Stimulated activated CD4-positive, alpha-beta T cell treated with anti-CD3 and anti-CD28 coated beads, Interleukin-15, amount 100 ng/mL, for 1 hour (primary cell): ENCODE measurements at regions not wholly inside any gene's neighbourhood (a gene's known extent, or its start where the extent isn't known, plus 50 kb on each side); places are given as distances from the start of the nearest gene placed in this dataset.

ENCODE experiments used
- DNase-seq, 2 donors: peaks; one replicate each; pipeline ENCODE4 v3.0.0-alpha.2; 2020; ENCODE audit warnings: low read depth in 1 of 2, low spot score in 1 of 2

DNA sequence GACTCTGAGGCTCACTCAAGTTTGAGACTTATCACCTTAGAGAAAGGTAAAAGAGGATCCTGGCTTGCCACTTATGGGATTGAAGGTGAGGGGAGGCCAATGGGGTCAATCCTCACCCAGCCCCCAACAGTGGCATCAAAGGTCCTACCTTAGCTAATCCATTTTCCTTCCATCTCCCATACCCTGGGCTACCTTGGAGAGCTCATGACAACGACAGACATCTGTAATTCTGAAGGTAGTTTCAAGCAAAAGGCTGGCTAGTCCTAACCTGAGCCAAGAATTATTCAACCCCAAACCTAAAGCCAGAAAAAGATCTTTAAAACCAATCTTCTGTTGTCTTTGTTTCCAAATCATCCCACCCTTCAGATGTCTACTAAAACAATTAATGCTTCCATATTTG lies 179.2 kb upstream of the GHITM start:
- DNase-seq = no peak

DNA sequence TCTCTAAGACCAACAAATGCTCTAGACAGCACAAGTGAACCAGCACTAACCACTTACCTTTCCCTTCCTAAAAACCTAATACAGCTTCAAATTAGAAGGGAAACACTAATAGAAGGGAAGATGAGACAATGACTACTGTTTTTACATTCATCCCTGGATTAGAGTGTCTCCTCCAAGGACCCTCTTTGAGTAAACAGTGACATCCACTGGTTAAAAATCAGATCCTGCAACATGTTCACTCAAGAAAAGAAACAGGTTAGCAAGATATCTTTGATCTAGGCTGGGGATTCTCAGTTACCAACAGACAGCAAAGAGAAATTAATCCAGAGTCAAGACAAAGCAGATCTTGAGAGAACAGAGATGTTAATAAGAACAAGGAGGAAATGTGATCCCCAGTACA lies 177.7 kb upstream of the GHITM start:
- DNase-seq = no peak

DNA sequence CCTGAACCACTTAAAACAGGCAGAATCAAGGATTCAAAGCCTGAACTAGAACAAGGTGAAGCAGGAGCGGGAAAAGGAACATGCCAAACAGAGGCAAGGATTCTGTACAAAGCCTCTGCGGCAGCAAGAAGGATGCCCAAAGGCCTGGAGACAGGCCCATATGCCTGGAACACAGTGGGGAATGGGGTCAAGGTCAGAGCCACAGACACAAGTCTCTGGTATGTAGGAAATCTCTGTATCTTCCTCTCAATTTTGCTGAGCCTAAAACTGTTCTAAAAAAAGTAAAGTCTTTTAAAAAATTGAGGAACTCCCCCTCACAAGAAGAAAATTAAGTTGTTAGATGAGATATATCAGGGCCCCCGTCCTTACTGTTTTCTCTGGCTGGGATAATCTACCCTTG lies 175.9 kb upstream of the GHITM start:
- no peak for DNase-seq

DNA sequence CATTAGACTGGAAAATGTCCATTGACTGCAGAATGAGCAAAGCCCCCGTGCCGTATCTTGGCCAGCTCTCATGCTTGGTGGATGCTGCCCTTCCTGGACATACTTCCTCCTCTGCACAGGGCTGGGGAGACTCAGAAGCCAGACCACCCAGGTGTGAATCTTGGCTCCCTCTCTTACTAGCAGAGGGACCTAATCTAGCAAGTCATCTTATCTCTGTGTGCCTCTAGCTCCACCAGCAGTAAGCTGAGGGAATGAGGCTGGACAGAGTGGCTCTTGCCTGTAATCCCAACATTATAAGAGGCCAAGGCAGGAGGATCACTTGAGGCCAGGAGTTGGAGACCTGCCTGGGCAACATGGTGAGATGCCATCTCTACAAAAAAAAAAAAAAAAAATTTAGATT lies 173.8 kb upstream of the GHITM start:
- DNase-seq = no peak

DNA sequence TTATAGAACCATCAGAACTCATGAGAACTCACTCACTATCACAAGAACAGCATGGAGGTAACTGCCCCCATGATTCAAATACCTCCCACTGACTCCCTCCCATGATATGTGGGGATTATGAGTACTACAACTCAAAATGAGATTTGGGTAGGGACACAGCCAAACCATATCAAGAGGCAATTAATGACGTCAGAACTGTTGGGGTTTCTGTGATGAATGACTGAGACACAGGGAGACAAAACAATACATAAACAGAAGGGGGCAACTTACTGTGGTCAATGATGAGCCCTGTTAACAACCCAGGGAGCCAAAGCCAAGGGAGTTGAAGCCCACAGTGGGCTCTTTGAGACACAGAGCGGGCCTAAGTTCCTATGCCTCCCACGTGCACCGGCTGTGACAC lies 171.3 kb upstream of the GHITM start:
- DNase-seq = no peak

DNA sequence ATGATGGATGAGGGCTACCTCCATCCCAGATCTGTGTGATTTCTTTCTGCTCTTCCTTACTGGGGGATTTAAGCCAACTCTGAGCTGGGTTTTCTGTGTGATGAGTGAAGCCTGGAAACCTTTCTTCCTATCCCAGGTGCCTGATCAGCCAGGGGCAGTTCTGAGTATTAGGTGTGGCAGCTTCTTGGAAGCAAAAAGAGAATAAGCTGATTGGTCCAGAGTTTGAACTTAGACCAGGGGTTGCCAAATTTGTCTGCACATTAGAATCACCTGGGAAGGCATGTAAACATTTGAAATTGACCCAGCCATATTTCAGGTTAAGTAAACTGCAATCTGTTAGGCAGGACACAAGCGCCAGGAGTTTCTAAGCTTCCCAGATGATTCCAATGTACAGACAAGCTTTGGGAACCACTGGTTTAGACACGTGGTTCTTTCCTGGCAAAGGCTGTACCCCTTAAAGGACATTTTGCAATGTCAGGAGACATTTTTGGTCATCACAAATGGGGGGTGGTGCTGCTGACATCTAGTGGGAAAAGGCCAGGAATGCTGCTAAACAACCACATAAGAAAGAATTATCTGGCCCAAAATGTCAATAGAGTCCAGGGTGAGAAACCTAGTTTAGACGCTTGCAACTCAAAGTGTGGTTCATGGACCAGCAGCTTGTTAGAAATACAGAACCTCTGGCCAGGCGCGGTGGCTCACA lies 160.5 kb upstream of the GHITM start:
- DNase-seq = no peak

DNA sequence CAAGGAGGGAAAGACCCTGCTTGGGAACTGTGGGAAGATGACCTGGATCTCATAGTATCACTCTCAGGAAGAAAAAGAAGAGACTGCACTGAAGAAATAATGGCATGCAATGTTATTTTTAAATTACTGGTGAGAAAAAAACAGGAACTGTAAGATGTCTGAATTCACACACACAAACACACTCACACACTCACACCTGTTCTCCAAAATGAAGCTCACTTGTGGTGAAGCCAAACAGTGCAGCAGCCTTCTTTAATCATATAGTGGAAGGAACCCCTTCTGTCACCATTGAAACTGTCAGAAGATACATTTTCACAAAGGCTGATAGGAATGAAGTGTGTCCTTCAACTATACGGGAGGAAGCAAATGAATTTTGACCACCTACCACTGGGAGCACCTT lies 156.5 kb upstream of the GHITM start:
- DNase-seq = no peak

DNA sequence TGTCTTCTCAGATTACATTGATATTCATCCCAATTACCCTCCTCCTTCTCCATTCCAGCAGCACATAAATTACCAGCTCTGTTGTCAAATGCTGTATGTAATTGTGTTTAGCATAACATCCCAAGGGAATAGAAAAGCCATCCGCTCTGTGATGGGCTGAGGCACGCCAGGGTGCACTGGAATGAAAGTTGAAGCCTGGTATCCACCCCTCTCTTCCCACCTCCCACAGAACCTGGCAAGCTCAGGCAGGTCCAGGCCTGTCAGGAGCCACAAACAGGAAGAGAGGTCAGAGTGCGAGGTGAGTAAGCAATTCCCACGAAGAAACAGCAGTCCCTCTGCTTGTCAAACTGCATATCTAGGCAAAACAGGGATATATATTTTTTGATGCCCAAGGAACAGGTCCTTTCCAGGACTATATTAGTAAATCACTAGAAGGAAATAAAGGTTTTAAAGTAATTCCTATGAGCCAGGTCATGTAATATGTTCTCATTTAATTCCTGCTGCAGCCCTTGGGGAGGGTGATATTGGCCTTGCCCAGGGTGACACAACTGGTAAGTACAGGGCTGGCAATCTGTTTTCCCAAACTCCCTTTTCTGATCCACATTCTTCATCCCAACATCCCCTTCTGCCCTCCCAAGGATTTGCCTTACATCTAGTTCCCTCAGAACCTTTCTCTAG lies 155.6 kb upstream of the GHITM start:
- no peak for DNase-seq

DNA sequence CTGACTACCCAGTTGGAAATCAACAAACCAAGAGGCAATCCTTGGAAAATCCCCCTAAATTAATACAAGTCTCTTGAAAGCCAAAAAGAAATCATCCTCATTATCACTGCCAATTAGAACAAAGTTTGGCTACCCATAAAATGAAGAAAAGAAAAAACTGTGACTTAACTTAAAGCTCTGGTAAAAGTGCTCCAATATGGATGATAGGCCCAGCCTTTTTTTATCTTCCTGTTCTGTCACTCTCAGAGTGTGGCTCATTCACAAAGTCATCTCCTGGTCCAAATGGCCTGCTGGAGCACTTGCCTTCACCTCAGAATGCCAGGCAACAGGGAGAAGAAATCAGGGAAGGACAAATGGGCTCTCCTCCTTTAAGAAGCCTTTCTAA lies 155.1 kb upstream of the GHITM start:
- no peak for DNase-seq

DNA sequence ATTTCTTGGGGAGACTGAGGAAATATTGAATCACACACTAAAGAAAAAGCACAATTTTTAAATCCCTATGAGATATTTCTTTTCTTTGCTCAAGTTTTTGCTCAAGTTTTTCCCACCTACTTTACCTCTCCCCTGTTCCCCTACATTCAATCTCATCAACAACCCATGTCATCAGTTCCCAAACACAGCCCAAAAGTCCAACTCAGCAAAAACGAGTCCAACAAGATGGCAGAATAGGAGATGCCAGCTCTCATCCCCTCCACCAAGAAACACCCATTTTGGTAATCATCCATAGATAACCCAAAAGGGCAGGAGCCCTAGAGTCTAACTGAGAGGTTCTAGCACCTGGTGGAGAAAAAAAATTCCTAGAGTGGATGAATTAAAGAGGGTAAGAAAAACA lies 152.5 kb upstream of the GHITM start:
- DNase-seq = no peak

DNA sequence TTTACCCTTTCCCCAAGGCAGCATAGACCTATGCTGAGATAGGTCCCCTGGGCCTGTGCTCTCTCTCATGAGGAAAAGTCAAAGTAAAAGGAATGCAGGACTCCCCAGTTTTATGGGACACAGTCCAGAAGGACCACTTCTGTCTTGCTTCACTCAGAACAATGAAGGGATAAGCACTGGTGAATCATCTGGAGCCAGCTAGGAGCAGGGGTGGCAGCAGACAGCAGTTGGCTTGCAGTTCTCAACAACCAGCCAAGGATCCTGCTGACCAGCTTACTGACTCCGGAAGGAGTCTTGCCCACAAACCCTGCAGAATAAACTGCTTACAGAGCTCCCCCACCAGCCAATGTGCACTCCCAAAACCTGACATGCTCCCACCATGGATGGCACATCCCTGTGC lies 152.1 kb upstream of the GHITM start:
- no peak for DNase-seq

DNA sequence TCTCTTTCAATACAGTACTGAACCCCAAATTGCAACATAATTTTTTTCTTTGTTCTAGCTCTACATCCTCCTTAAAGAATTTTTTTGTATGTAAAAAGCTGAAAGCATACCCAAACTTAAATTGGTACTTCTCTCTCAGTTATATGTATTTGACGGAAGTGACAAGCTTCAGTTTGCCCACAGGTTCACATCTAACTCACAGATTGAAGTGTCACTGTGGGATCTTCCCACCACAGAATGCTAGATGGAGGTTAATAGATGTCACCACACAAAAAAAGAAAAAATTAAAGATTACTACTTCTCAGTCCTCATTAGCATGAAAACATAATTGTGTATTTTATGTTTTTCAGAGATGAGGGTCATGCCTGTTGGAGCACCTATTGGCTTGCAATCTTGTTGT lies 150.9 kb upstream of the GHITM start:
- no peak for DNase-seq

DNA sequence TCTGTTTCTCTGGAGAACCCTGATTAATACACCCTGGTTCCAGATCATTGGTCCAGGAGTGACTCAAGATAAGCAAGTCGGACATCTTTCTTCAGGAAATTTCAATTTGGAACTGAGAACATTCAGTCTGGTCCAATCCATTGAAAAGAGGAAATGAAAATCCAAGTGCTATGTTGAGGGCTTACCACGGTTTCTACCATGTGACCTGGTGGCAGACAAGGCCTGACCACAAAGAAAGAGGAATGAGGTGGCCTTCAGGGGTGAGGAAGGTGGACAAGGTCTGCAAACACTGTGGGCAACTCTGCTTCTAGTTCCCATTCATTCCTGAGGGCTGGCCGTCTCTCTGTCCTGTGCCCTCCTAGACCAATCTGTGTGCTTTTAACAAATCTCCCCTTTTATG lies 149.2 kb upstream of the GHITM start:
- no peak for DNase-seq

DNA sequence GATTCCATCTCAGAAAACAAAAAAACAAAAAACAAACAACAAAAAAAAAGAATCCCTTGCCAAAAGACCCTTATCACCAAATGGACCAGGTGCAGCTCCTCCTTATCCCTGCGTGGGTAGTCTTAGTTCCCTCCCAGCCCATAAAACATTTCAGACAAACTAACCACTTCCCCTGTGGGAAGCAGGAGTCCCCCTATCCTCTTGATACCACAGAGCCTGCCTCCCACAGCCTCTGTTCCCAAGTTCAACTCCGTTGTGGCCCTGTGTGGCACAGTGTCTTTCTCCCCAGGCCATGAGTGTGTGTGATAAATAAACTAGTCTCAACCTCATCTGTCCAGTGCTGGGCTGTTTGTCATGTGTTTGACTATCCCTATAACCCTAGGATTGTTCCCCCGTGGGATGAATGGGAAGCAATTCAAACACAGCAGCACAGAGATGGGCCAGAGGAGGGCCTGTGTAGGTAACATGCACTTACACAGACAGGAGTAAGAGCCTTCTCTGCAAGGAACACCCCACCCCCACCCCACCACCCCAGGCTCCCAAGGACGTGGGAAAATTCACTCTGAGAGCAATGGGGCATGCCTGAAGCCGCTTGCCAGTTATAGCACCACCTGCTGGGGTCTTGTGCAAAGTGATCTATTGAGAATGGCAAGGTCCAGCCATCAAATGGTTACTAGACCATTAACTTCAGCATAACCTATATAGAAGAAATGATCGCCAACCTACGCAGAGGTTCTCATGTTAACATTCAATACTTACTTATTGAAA lies 147.1 kb upstream of the GHITM start:
- no peak for DNase-seq

DNA sequence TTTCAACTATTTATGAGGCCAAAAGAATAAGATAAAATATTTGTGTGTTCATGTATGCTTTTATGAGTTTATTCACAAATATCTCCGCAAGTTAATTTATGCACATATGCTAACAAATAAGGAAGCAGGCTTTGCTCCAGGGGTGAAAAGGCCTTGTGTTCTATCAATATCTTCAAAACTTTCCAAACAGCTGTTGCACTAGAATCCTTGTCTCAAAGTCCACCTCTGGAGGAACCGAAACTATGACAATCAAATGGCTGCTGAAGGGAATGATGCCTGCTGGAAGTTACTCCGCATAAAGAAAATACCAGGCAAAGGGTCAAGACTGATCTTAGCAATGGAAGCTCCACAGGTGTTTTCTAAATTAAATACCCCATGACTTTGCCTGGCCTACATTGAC lies 145.0 kb upstream of the GHITM start:
- DNase-seq = no peak

DNA sequence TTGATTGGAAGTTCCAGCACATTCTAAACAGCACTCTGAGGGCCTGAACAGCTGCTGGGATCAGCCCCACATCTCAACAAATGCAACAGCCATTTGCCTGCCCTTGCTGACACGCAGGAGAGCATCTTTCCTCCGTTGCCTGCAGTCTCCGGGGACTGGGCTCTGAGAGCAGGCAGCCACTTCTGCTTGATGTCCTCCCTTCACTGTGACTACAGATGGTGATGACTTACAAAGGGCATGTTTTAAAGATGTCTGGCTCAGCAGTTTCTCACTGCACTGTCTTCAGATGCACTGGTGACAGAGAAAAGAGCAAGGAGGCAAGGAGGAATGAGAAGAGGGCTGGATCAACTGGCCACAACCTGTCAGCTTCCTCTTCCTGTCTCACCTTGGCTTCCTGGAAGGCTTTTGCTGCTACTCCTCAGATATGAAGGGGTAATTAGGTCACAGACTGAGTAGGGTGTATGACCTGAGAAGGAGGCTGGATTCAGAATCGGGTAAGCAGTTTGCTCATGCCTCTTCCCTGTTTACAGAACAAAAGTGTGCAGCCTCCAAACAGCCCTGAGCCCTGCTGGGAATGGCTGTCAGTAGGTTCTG lies 143.5 kb upstream of the GHITM start:
- no peak for DNase-seq

DNA sequence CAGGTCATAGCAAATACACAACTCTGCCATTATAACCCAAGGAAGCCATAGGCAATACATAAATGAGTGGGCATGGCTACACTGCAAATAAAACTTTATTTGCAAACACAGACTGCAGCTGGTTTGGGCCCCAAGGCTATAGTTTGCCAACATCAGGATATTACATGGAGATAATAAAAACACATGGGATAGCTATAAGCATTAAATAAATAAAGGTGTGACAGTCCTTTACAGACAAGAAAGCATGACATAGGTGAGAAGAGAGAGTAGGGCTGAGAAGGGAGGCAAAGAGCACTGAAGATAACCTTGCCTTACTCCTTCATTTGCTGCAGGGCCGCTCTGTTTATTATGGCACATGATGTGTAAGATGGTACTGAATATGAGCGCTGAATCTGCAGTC lies 135.1 kb upstream of the GHITM start:
- DNase-seq = no peak

DNA sequence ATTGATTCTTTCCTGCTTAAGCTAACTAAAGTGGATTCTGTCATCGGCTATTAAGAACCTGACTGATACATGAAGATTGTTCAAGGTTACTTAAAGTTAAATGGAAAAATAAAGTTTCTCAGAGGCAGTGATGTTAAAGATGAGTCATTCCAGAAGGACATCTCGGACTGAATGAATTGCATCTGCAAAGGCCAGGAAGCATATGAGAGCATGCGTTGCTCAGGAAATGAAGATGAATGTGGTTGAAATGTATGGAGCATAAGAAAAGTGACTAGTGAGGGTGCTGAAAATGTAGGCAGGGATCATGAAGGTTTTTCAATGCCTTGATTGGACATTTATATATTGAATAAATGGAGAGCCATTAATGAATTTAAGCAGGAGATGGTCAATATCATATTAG lies 133.9 kb upstream of the GHITM start:
- no peak for DNase-seq

DNA sequence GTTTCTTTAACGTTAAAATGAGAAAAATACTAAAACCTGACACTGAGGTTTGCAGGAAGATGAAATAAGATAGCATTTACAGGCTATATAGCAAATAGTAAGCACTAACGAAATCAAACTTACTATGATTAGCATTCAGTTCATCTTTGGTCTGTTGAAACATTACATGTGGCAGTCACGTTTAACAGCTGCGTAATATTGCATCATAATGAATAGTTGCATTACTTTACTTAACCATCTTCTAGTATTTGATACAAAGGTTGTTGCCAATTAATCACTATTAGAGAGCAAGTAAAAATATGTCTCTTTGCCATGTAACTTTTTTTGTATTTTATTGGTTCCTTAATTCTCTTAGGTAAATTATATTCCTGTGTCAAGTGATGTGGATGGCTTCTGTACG lies 131.8 kb upstream of the GHITM start:
- DNase-seq = no peak

DNA sequence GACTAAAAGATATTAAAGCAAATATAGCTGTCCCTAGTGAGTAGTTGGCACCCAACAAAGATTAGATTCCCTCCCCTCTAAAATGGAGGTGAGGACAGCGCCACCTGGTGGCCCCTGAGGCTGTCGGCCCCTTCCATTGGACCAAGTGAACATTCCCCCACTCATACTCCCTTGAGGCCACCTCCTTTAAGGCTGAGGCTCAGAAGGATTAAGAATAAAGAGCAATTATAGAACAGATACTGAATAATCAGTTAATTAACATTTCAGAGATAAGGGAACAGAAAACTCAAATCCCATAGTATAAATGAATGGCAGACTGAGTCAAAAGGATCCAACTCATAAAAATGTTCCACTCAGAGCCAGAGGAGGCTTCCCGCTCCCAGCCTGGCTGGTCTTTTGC lies 130.4 kb upstream of the GHITM start:
- DNase-seq = no peak

DNA sequence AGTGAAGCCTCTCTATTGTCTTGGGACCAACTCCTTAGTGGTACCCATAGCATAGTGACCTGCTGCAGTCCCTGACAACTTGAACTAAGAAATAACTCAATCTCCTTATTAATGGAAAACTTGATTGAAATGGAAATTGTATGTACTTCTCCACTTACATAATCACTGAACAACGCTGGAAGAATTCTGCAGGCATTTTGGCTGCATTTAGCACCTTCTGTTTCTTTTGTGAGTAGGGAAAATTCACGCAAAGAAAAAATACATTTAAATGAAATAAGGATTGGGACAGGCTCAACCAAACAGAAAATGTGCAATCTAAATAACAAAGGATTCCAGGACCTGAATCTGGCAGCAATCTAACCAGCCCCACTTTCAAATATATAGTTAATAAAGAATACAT lies 126.9 kb upstream of the GHITM start:
- DNase-seq = no peak

DNA sequence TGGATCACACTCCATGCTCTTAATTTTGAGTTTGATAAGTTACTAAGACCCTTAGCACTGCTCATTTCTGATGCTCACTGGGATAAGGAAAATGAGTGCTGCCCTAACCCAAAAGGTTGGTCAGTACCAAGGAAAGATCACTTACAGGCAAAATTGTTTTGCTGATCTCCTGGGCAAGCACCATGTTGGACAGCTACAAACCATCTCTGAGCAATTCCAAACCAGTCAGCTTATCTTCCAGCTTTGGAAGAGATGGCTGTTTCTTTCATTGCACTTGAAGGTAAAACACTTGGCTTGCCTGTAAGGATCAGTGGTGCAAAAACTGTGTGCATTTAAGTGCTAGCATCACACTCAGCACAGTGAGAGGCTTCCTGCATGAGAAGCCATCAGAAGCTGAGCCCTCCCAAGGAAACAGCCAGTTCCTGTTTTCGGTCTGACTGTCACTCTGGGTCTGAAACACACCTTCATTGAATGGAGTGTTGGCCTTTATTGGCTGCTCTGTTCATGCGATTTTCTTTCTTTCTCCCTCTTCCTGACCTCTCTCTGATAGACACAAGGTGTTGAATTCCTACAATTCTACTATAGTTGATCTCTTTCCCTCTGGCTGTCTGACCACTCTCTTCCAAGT lies 126.4 kb upstream of the GHITM start:
- no peak for DNase-seq
